ENCODE measurements at regions not wholly inside any gene's neighbourhood (a gene's known extent, or its start where the extent isn't known, plus 50 kb on each side); places are given as distances from the start of the nearest gene placed in this dataset.

DNA sequence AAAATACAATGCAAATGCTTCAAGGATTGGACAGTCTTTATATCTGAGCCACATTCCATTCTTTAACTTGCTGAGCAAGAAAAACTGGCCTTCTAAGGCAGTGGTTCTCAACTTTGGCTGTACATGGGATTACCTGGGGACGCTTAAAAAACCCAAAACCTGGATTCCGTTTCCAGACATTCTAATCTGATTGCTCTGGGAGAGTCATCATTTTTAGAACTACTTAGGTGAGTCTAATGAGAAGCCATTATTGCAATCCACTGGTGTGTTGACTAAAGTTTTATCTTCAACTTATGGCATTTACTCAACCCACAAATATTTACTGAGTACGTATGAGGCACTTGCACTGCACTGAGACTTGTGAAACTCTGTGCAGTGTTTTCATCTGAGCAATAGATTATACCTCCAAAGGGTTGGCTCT, 195.7 kb upstream of the ATP11B start:
- H3K4me3 ChIP-seq (ENCODE audit: low read depth in 2 of 2, low read length in 1 of 2): no peak overlapping the region
- POLR2A ChIA-PET: no interaction called here

DNA sequence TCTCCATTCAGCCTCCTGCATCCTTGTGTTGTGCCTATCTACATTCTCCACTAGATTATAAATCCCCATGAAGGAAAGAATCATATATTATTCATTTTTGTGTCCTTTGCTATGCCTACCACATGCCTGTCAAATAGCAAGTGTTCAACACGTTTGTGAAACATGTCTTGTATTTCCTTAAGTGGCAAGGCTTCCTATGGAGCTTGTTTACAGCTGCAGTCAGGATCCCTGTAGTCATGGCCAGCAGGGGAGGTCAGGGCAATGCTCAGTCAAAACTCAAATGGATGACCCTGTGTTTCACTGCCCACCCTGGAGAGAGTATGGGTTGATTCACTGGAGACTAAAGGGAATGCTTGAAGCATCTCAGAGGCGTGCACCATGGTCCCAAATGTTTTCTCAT, 191.7 kb upstream of the ATP11B start:
- Histone ChIP-seq H3K9ac (no peak overlapping the region), H3K27me3 (ENCODE audit: insufficient read depth) (no peaks in the 10 kb centered on the region), H2AFZ (ENCODE audit: low read depth) (no peak overlapping the region), H3K4me3 (ENCODE audit: low read depth in 2 of 2, low read length in 1 of 2) (no peak overlapping the region), H3K36me3 (replicated peaks in 1 of 2; ENCODE audit: control insufficient read depth in 1 of 2, insufficient read depth in 2 of 2, low read length in 1 of 2) (no peaks in the 10 kb centered on the region), H3K4me2 (no peak overlapping the region), H4K20me1 (ENCODE audit: insufficient read depth) (no peaks in the 10 kb centered on the region), H3F3A (replicated peaks; ENCODE audit: insufficient read depth) (no peaks in the 10 kb centered on the region), H3K4me1 (ENCODE audit: control insufficient read depth in 1 of 2, insufficient read depth in 2 of 2, low read depth in 1 of 2, low read length in 1 of 2) (no peaks in the 10 kb centered on the region), H3K9me3 (no peaks in the 10 kb centered on the region), H3K9me2 (no peaks in the 10 kb centered on the region), H3K79me2 (ENCODE audit: insufficient read depth) (no peaks in the 10 kb centered on the region), H3K27ac (ENCODE audit: low read depth in 2 of 2, low read length in 1 of 2) (no peak overlapping the region)
- DNase-seq: no peak
- CTCF ChIA-PET: no interaction called here
- POLR2A ChIA-PET: no interaction called here
- TF ChIP-seq EZH2phosphoT487 (IDR thresholded peaks at IDR 0.05; ENCODE audit: borderline replicate concordance, low read depth) (no peak), FOSL2 (IDR thresholded peaks at IDR 0.05; ENCODE audit: borderline replicate concordance, low read depth) (no peak), GATA2 (CRISPR knock-in tag; IDR thresholded peaks at IDR 0.05) (no peak), GABPA (IDR thresholded peaks at IDR 0.05; ENCODE audit: low read depth) (no peak), USF2 (IDR thresholded peaks at IDR 0.05; ENCODE audit: borderline replicate concordance, low read depth, low read length) (no peak), ZBTB33 (IDR thresholded peaks at IDR 0.05; ENCODE audit: borderline replicate concordance, low read depth) (no peak), EP300 (IDR thresholded peaks at IDR 0.05; ENCODE audit: borderline replicate concordance in 1 of 2, low read depth in 1 of 2, low read length in 1 of 2) (no peak), MXI1 (IDR thresholded peaks at IDR 0.05; ENCODE audit: low read depth, low read length) (no peak), JUND (IDR thresholded peaks at IDR 0.05) (no peak), CHD2 (IDR thresholded peaks at IDR 0.05; ENCODE audit: low read length, partially characterized antibody) (no peak), MEF2A (IDR thresholded peaks at IDR 0.05; ENCODE audit: borderline replicate concordance, low read depth) (no peak), YY1 (IDR thresholded peaks at IDR 0.05; ENCODE audit: low read depth) (no peak), RCOR1 (IDR thresholded peaks at IDR 0.05; ENCODE audit: low read length) (no peak), RXRA (IDR thresholded peaks at IDR 0.05; ENCODE audit: borderline replicate concordance, low read depth) (no peak), RFX5 (IDR thresholded peaks at IDR 0.05; ENCODE audit: low read length) (no peak), FOXM1 (IDR thresholded peaks at IDR 0.05; ENCODE audit: low read depth) (no peak), NFIC (IDR thresholded peaks at IDR 0.05; ENCODE audit: borderline replicate concordance) (no peak), FOXJ3 (CRISPR knock-in tag; IDR thresholded peaks at IDR 0.05) (no peak)
- TF ChIP-seq, protein P1, sequence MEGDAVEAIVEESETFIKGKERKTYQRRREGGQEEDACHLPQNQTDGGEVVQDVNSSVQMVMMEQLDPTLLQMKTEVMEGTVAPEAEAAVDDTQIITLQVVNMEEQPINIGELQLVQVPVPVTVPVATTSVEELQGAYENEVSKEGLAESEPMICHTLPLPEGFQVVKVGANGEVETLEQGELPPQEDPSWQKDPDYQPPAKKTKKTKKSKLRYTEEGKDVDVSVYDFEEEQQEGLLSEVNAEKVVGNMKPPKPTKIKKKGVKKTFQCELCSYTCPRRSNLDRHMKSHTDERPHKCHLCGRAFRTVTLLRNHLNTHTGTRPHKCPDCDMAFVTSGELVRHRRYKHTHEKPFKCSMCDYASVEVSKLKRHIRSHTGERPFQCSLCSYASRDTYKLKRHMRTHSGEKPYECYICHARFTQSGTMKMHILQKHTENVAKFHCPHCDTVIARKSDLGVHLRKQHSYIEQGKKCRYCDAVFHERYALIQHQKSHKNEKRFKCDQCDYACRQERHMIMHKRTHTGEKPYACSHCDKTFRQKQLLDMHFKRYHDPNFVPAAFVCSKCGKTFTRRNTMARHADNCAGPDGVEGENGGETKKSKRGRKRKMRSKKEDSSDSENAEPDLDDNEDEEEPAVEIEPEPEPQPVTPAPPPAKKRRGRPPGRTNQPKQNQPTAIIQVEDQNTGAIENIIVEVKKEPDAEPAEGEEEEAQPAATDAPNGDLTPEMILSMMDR (IDR thresholded peaks at IDR 0.05): no peak
- TF ChIP-seq, protein P2, sequence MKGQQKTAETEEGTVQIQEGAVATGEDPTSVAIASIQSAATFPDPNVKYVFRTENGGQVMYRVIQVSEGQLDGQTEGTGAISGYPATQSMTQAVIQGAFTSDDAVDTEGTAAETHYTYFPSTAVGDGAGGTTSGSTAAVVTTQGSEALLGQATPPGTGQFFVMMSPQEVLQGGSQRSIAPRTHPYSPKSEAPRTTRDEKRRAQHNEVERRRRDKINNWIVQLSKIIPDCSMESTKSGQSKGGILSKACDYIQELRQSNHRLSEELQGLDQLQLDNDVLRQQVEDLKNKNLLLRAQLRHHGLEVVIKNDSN (IDR thresholded peaks at IDR 0.05; ENCODE audit: borderline replicate concordance, low read depth): no peak
- 11% methylated on average over 2 of the region's 2 CpGs for WGBS (ENCODE audit: low lambda C conversion rate)

More for the DNA sequence above, 195.7 kb upstream of the ATP11B start:
- Histone ChIP-seq H3K4me1 (ENCODE audit: control insufficient read depth in 1 of 2, insufficient read depth in 2 of 2, low read depth in 1 of 2, low read length in 1 of 2) (no peaks in the 10 kb centered on the region), H3F3A (replicated peaks; ENCODE audit: insufficient read depth) (no peaks in the 10 kb centered on the region), H3K4me2 (no peak overlapping the region), H3K27ac (ENCODE audit: low read depth in 2 of 2, low read length in 1 of 2) (no peak overlapping the region), H3K36me3 (replicated peaks in 1 of 2; ENCODE audit: control insufficient read depth in 1 of 2, insufficient read depth in 2 of 2, low read length in 1 of 2) (no peaks in the 10 kb centered on the region), H2AFZ (ENCODE audit: low read depth) (no peak overlapping the region), H3K79me2 (ENCODE audit: insufficient read depth) (no peaks in the 10 kb centered on the region), H3K9me3 (no peaks in the 10 kb centered on the region), H4K20me1 (ENCODE audit: insufficient read depth) (no peaks in the 10 kb centered on the region), H3K9me2 (no peaks in the 10 kb centered on the region), H3K9ac (no peak overlapping the region), H3K27me3 (ENCODE audit: insufficient read depth) (no peaks in the 10 kb centered on the region)
- no peak for DNase-seq
- no peak for TF ChIP-seq MEF2A (IDR thresholded peaks at IDR 0.05; ENCODE audit: borderline replicate concordance, low read depth)
- no peak for TF ChIP-seq FOXJ3 (CRISPR knock-in tag; IDR thresholded peaks at IDR 0.05)
- TF ChIP-seq NFIC (IDR thresholded peaks at IDR 0.05; ENCODE audit: borderline replicate concordance): no peak
- TF ChIP-seq, protein P2 (IDR thresholded peaks at IDR 0.05; ENCODE audit: borderline replicate concordance, low read depth): no peak
- no peak for TF ChIP-seq POLR2AphosphoS5 (IDR thresholded peaks at IDR 0.05; ENCODE audit: low read depth, low read length)
- TF ChIP-seq RXRA (IDR thresholded peaks at IDR 0.05; ENCODE audit: borderline replicate concordance, low read depth): no peak
- WGBS (ENCODE audit: low lambda C conversion rate): 41% methylated on average over 3 of the region's 3 CpGs
- CTCF ChIA-PET: no interaction called here

Data from SK-N-SH (cell line).